ENCODE measurements at regions not wholly inside any gene's neighbourhood (a gene's known extent, or its start where the extent isn't known, plus 50 kb on each side); places are given as distances from the start of the nearest gene placed in this dataset.
A peak's percentile ranks its signal among the peaks of the same experiment; 100 is the strongest.
"Not testable (repeated sequence)": the region's sequence is repeated elsewhere in the genome, so short reads cannot be mapped to it uniquely, and the experiment has no call there.

GRCh38 chr1:182226618-182227017, 165.0 kb downstream of the GLUL start:
- no peak for DNase-seq

GRCh38 chr1:182225755-182226154, 164.2 kb upstream of the ZNF648 start:
- not testable (repeated sequence) for DNase-seq

- DNase-seq, result not testable (repeated sequence)
Measured at GRCh38 chr1:182221990-182222389, 160.5 kb upstream of the ZNF648 start.

- not testable (repeated sequence) for DNase-seq
Measured at GRCh38 chr1:182221367-182221766, 159.9 kb upstream of the ZNF648 start.

GRCh38 chr1:182217967-182218366, 156.5 kb upstream of the ZNF648 start:
- DNase-seq, result no peak

GRCh38 chr1:182217071-182217470, 155.6 kb upstream of the ZNF648 start:
- DNase-seq, result no peak

GRCh38 chr1:182215764-182216163, 154.3 kb upstream of the ZNF648 start:
- no peak for DNase-seq

GRCh38 chr1:182213163-182213562, 151.7 kb upstream of the ZNF648 start:
- no peak for DNase-seq

- DNase-seq, result no peak
Measured at GRCh38 chr1:182211386-182211785, 149.9 kb upstream of the ZNF648 start.

- no peak for DNase-seq
Measured at GRCh38 chr1:182210417-182210816, 148.9 kb upstream of the ZNF648 start.

- DNase-seq, result no peak
Measured at GRCh38 chr1:182207300-182207699, 145.8 kb upstream of the ZNF648 start.

GRCh38 chr1:182206626-182207239, 145.2 kb upstream of the ZNF648 start:
- DNase-seq, result no peak

- DNase-seq, result no peak
Measured at GRCh38 chr1:182205351-182206022, 144.0 kb upstream of the ZNF648 start.

GRCh38 chr1:182203191-182203875, 141.8 kb upstream of the ZNF648 start:
- no peak for DNase-seq

- not testable (repeated sequence) for DNase-seq
Measured at GRCh38 chr1:182201490-182201889, 140.0 kb upstream of the ZNF648 start.

- no peak for DNase-seq
Measured at GRCh38 chr1:182200025-182200812, 138.7 kb upstream of the ZNF648 start.

GRCh38 chr1:182198006-182198605, 136.6 kb upstream of the ZNF648 start:
- DNase-seq, result peak in 1 of 2 donors; percentile 5

GRCh38 chr1:182196897-182197870, 135.7 kb upstream of the ZNF648 start:
- no peak for DNase-seq

- DNase-seq, result no peak
Measured at GRCh38 chr1:182195733-182196132, 134.2 kb upstream of the ZNF648 start.

GRCh38 chr1:182193908-182194550, 132.5 kb upstream of the ZNF648 start:
- DNase-seq, result no peak

- DNase-seq, result no peak
Measured at GRCh38 chr1:182192966-182193365, 131.5 kb upstream of the ZNF648 start.
